ENCODE measurements at regions not wholly inside any gene's neighbourhood (a gene's known extent, or its start where the extent isn't known, plus 50 kb on each side); places are given as distances from the start of the nearest gene placed in this dataset.

GRCh38 chr4:186481998-186482790 is 73.2 kb downstream of the MTNR1A start:
- no peaks in the 10 kb centered on the region for H3K36me3 ChIP-seq (ENCODE audit: control insufficient read depth, insufficient read depth, low read length)
- peaks cover 12% of the 10 kb centered on the region for H3K4me1 ChIP-seq (ENCODE audit: control insufficient read depth, insufficient read depth, low read length)
- H3K9me3 ChIP-seq (ENCODE audit: control insufficient read depth, insufficient read depth, low read depth, low read length) = no peaks in the 10 kb centered on the region
- H3K27ac ChIP-seq (ENCODE audit: low read depth, low read length) = no peak overlapping the region
- H3K4me3 ChIP-seq (ENCODE audit: low read depth, low read length) = no peak overlapping the region
- no peak overlapping the region for H3K9ac ChIP-seq (ENCODE audit: low read length)
- H3K27me3 ChIP-seq (ENCODE audit: control insufficient read depth, insufficient read depth, low read length) = peaks cover 7% of the 10 kb centered on the region; the same call in 1 of the 2 replicates

DNA sequence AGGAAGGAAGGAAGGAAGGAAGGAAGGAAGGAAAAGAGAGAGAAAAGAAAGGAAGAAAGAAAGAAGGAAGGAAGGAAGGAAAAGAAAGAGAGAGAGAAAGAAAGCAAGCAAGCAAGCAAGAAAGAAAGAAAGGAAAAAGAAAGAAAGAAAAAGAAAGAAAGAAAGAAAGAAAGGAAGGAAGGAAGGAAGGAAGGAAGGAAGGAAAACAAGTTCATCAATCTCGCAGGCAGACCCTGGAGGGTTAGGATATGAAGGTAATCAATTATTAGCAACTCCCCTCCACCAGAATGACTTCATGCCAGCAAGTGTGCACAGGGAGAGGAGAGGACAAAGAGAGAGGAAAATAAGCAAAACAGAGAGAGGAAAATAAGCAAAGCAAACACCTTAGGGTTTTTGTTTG is 80.2 kb downstream of the MTNR1A start:
- Histone ChIP-seq H3K27ac (ENCODE audit: low read depth, low read length) (no peak overlapping the region), H3K9ac (ENCODE audit: low read length) (no peak overlapping the region), H3K9me3 (ENCODE audit: control insufficient read depth, insufficient read depth, low read depth, low read length) (no peaks in the 10 kb centered on the region), H3K36me3 (ENCODE audit: control insufficient read depth, insufficient read depth, low read length) (no peaks in the 10 kb centered on the region), H3K4me1 (ENCODE audit: control insufficient read depth, insufficient read depth, low read length) (peaks cover 10% of the 10 kb centered on the region; the same call in 1 of the 2 replicates), H3K4me3 (ENCODE audit: low read depth, low read length) (no peak overlapping the region), H3K27me3 (ENCODE audit: control insufficient read depth, insufficient read depth, low read length) (no peaks in the 10 kb centered on the region; the same call in 1 of the 2 replicates)

- no peak overlapping the region for H3K9ac ChIP-seq (ENCODE audit: low read length)
- H3K27ac ChIP-seq (ENCODE audit: low read depth, low read length) = no peak overlapping the region
- no peak overlapping the region for H3K4me3 ChIP-seq (ENCODE audit: low read depth, low read length)
- H3K36me3 ChIP-seq (ENCODE audit: control insufficient read depth, insufficient read depth, low read length) = no peaks in the 10 kb centered on the region
- no peaks in the 10 kb centered on the region; the same call in 1 of the 2 replicates for H3K27me3 ChIP-seq (ENCODE audit: control insufficient read depth, insufficient read depth, low read length)
- peaks cover 10% of the 10 kb centered on the region; the same call in 1 of the 2 replicates for H3K4me1 ChIP-seq (ENCODE audit: control insufficient read depth, insufficient read depth, low read length)
- H3K9me3 ChIP-seq (ENCODE audit: control insufficient read depth, insufficient read depth, low read depth, low read length) = no peaks in the 10 kb centered on the region
Measured at GRCh38 chr4:186473933-186474332, 81.4 kb downstream of the MTNR1A start.

GRCh38 chr4:186472948-186473347 is 82.4 kb downstream of the MTNR1A start:
- H3K4me1 ChIP-seq (ENCODE audit: control insufficient read depth, insufficient read depth, low read length) = peaks cover 10% of the 10 kb centered on the region; the same call in 1 of the 2 replicates
- no peak overlapping the region for H3K4me3 ChIP-seq (ENCODE audit: low read depth, low read length)
- no peaks in the 10 kb centered on the region for H3K9me3 ChIP-seq (ENCODE audit: control insufficient read depth, insufficient read depth, low read depth, low read length)

GRCh38 chr4:186471441-186471840 is 83.9 kb downstream of the MTNR1A start:
- Histone ChIP-seq H3K9ac (ENCODE audit: low read length) (no peak overlapping the region), H3K27ac (ENCODE audit: low read depth, low read length) (no peak overlapping the region), H3K4me1 (ENCODE audit: control insufficient read depth, insufficient read depth, low read length) (peaks cover 10% of the 10 kb centered on the region; the same call in 1 of the 2 replicates), H3K4me3 (ENCODE audit: low read depth, low read length) (no peak overlapping the region), H3K36me3 (ENCODE audit: control insufficient read depth, insufficient read depth, low read length) (no peaks in the 10 kb centered on the region), H3K27me3 (ENCODE audit: control insufficient read depth, insufficient read depth, low read length) (no peaks in the 10 kb centered on the region), H3K9me3 (ENCODE audit: control insufficient read depth, insufficient read depth, low read depth, low read length) (no peaks in the 10 kb centered on the region)

More at GRCh38 chr4:186472948-186473347, 82.4 kb downstream of the MTNR1A start:
- H3K9ac ChIP-seq (ENCODE audit: low read length) = no peak overlapping the region
- H3K27ac ChIP-seq (ENCODE audit: low read depth, low read length) = no peak overlapping the region
- H3K36me3 ChIP-seq (ENCODE audit: control insufficient read depth, insufficient read depth, low read length) = no peaks in the 10 kb centered on the region
- no peaks in the 10 kb centered on the region for H3K27me3 ChIP-seq (ENCODE audit: control insufficient read depth, insufficient read depth, low read length)

DNA sequence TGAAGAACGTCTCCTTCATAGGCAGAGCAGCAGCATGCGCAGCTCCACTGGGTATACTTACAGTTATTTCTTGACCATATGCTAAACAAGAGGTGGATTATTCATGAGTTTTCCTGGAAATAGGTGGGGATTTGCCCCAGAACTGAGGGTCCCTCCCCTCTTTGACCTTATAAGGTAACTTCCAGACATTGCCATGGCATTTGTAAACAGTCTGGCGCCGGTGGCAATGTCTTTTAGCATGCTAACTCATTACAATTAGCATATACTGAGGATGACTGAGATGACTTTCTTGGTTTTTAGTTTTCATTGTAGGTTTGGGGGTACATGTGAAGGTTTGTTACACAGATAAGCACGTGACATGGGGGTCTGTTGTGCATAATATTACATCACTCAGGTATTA is 97.3 kb downstream of the MTNR1A start:
- Histone ChIP-seq H3K9me3 (ENCODE audit: control insufficient read depth, insufficient read depth, low read depth, low read length) (peaks cover 10% of the 10 kb centered on the region), H3K4me1 (ENCODE audit: control insufficient read depth, insufficient read depth, low read length) (no peaks in the 10 kb centered on the region; the same call in 1 of the 2 replicates), H3K36me3 (ENCODE audit: control insufficient read depth, insufficient read depth, low read length) (no peaks in the 10 kb centered on the region), H3K4me3 (ENCODE audit: low read depth, low read length) (no peak overlapping the region), H3K9ac (ENCODE audit: low read length) (no peak overlapping the region), H3K27me3 (ENCODE audit: control insufficient read depth, insufficient read depth, low read length) (no peaks in the 10 kb centered on the region), H3K27ac (ENCODE audit: low read depth, low read length) (no peak overlapping the region)

GRCh38 chr4:186451982-186452381 is 103.4 kb downstream of the MTNR1A start:
- H3K9ac ChIP-seq (ENCODE audit: low read length) = no peak overlapping the region
- H3K4me1 ChIP-seq (ENCODE audit: control insufficient read depth, insufficient read depth, low read length) = no peaks in the 10 kb centered on the region
- H3K27ac ChIP-seq (ENCODE audit: low read depth, low read length) = no peak overlapping the region
- no peaks in the 10 kb centered on the region for H3K27me3 ChIP-seq (ENCODE audit: control insufficient read depth, insufficient read depth, low read length)
- peaks cover 36% of the 10 kb centered on the region for H3K9me3 ChIP-seq (ENCODE audit: control insufficient read depth, insufficient read depth, low read depth, low read length)
- H3K36me3 ChIP-seq (ENCODE audit: control insufficient read depth, insufficient read depth, low read length) = no peaks in the 10 kb centered on the region
- no peak overlapping the region for H3K4me3 ChIP-seq (ENCODE audit: low read depth, low read length)

- Histone ChIP-seq H3K9ac (ENCODE audit: low read length) (no peak overlapping the region), H3K36me3 (ENCODE audit: control insufficient read depth, insufficient read depth, low read length) (no peaks in the 10 kb centered on the region), H3K4me1 (ENCODE audit: control insufficient read depth, insufficient read depth, low read length) (no peaks in the 10 kb centered on the region), H3K9me3 (ENCODE audit: control insufficient read depth, insufficient read depth, low read depth, low read length) (peaks cover 36% of the 10 kb centered on the region), H3K4me3 (ENCODE audit: low read depth, low read length) (no peak overlapping the region), H3K27me3 (ENCODE audit: control insufficient read depth, insufficient read depth, low read length) (no peaks in the 10 kb centered on the region), H3K27ac (ENCODE audit: low read depth, low read length) (no peak overlapping the region)
Measured at GRCh38 chr4:186449954-186450353, 105.4 kb downstream of the MTNR1A start.

GRCh38 chr4:186445040-186445439 is 110.3 kb downstream of the MTNR1A start:
- H3K9me3 ChIP-seq (ENCODE audit: control insufficient read depth, insufficient read depth, low read depth, low read length) = no peaks in the 10 kb centered on the region
- H3K9ac ChIP-seq (ENCODE audit: low read length) = no peak overlapping the region
- H3K4me1 ChIP-seq (ENCODE audit: control insufficient read depth, insufficient read depth, low read length) = no peaks in the 10 kb centered on the region
- no peaks in the 10 kb centered on the region for H3K36me3 ChIP-seq (ENCODE audit: control insufficient read depth, insufficient read depth, low read length)
- H3K27ac ChIP-seq (ENCODE audit: low read depth, low read length) = no peak overlapping the region
- no peak overlapping the region for H3K4me3 ChIP-seq (ENCODE audit: low read depth, low read length)
- no peaks in the 10 kb centered on the region for H3K27me3 ChIP-seq (ENCODE audit: control insufficient read depth, insufficient read depth, low read length)

DNA sequence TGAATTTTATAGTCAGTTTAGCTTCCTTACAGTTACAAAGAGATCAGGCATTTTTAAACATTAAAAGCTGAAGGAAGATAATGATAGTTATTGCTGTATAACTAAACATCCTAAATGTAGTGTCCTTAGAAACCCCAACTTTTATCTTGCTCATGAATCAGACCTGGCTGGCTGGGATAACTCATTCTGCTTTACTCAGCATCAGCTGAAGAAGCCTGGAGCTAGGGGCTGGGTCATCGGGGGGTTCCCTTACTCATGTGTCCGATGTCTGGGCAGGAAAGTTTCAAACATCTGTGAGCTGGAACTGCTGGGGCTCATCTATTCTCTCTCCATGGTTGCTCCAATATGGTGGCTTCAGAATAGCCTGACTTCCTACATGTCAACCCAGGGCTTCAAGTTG is 113.9 kb downstream of the MTNR1A start:
- Histone ChIP-seq H3K27me3 (ENCODE audit: control insufficient read depth, insufficient read depth, low read length) (no peaks in the 10 kb centered on the region), H3K4me3 (ENCODE audit: low read depth, low read length) (no peak overlapping the region), H3K9ac (ENCODE audit: low read length) (no peak overlapping the region), H3K4me1 (ENCODE audit: control insufficient read depth, insufficient read depth, low read length) (no peaks in the 10 kb centered on the region), H3K9me3 (ENCODE audit: control insufficient read depth, insufficient read depth, low read depth, low read length) (no peaks in the 10 kb centered on the region), H3K27ac (ENCODE audit: low read depth, low read length) (no peak overlapping the region), H3K36me3 (ENCODE audit: control insufficient read depth, insufficient read depth, low read length) (no peaks in the 10 kb centered on the region)

GRCh38 chr4:186428481-186428880 is 126.9 kb downstream of the MTNR1A start:
- Histone ChIP-seq H3K9ac (ENCODE audit: low read length) (no peak overlapping the region), H3K27ac (ENCODE audit: low read depth, low read length) (no peak overlapping the region), H3K27me3 (ENCODE audit: control insufficient read depth, insufficient read depth, low read length) (no peaks in the 10 kb centered on the region), H3K4me1 (ENCODE audit: control insufficient read depth, insufficient read depth, low read length) (no peaks in the 10 kb centered on the region), H3K36me3 (ENCODE audit: control insufficient read depth, insufficient read depth, low read length) (no peaks in the 10 kb centered on the region), H3K9me3 (ENCODE audit: control insufficient read depth, insufficient read depth, low read depth, low read length) (no peaks in the 10 kb centered on the region), H3K4me3 (ENCODE audit: low read depth, low read length) (no peak overlapping the region)
